ENCODE measurements at regions not wholly inside any gene's neighbourhood (a gene's known extent, or its start where the extent isn't known, plus 50 kb on each side); places are given as distances from the start of the nearest gene placed in this dataset.

- no peak for DNase-seq
These were observed 273.2 kb upstream of the MEF2C start for GRCh38 chr5:89156226-89156625.

DNA sequence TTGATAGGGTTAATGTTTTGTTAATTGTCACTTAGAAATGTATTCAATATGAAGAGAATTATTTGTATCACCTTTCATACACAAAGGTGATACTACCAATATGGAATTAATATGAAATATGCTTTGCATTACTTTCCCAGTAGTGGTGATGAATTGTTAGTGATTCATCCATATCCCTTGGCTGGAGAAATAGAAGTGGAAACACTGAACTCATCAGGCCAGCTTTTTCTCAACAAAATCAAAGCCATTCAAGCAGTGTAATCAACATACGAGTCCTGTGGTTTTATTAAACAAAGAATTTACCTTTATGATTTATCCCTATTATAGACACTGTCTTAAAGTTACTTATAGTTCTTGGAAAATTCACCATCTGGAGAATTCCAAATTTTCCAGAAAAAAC, 264.0 kb upstream of the MEF2C start:
- DNase-seq: no peak

DNA sequence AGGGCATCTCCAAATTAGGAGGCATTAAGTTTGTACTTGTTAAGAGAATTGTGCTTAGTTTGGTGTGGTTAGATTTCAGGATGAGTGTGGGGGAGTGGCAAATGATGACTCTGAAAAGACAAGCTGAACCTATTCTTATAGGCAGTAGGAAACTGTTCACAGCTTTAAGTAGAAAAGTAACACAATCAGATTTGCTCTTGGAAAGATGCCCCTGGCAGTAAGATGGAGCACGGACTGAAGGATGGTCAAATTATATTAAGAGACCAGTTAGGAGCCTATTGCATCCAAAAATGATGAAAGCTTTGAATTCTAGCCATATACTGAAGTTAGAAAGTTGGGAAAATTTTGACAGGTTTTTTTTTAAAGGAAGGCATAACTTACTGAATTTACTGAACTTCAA, 254.2 kb upstream of the MEF2C start:
- DNase-seq: no peak

DNA sequence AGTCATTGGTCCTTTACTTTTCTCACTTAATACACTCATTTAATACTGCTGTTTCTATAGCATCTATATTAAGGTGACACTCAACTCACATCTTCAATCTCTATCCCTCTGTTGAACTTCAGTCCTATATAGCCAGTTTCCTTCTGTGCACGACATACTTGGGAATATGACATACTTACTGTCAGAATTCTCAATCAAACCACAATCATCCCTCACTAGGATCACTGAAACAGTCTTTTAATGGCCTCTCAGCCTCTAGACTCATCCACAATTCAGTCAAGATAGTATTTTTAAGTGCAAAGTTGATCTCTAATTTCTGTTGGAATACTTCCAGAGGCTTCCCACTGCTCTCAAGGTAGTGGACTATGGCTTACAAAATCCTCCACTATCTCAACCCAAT, 251.0 kb upstream of the MEF2C start:
- no peak for DNase-seq

DNA sequence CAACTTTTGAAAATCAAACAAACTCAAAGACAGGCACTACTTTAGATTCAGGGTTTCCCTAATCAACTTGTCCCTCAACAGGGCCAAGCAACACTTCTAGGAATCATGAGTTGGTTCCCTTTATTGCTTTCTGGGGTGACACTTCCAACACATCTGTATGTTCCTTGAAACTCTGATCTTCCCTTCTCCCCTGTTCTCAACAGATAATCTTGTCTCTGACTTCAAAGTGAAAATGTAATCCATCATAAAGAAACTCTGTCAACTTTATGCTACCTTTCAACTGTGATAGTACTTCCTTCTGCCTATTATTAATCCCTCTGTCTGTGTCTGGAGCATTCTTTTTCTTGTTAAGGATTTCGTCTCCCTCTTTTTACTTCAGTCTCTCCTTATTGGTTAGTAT, 250.1 kb upstream of the MEF2C start:
- no peak for DNase-seq

GRCh38 chr5:89130851-89131250, 247.9 kb upstream of the MEF2C start:
- DNase-seq: no peak

DNA sequence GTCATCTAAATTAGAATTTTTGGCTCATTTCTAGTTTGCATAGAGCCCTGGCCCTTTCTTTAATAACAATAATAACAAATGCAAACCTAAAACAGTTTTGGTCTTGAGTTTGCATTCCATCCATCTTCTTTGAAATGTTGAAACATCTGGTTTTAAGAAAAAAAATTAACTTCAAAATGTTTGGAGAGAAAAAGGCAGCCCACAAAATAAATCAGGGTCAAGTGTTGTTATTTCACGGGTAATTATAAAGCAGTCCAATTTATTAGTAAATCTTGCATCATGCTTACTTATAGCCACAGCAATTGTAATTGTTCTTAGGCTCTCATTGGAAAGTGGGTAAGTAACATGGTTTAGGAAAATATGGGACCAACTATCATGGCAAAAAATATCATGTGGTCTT, 247.0 kb upstream of the MEF2C start:
- DNase-seq: no peak

DNA sequence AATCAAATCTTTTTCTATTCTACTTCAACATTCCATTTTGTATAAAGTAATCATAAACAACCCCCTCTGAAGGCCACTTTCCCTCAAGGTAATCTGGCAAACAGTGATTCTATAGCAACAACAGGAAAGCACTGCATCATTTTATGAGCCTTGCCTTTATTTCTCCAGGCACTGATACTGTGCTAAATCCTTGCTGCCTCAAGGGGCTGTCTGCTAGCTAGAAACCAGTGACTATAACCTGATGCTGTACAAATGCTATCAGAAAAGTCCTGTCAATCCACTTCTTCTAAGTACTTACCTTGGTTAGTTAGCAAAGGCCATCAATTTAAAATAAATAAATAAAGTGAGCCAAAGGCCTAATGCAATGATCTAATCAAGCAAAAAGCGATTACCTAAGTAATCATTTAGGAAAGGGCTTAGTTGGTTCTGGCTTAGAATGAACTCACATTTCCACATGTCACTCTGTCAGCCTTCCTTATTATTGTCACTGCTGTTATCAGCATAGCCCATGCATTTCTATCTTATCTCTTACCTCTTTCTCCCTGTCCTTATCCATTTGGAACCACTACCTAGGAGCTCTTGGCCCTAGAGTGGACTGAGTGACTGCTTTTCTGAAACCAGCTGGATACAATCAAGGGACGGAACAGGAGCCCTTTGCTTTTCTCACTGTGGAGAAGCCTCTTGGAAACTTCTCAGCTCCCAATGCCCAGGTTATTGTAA, 246.1 kb upstream of the MEF2C start:
- no peak for DNase-seq

GRCh38 chr5:89128092-89128491, 245.1 kb upstream of the MEF2C start:
- no peak for DNase-seq

- DNase-seq: no peak
These were observed 244.2 kb upstream of the MEF2C start for GRCh38 chr5:89127191-89127590.

- DNase-seq: no peak
These were observed 242.4 kb upstream of the MEF2C start for GRCh38 chr5:89125372-89125771.

DNA sequence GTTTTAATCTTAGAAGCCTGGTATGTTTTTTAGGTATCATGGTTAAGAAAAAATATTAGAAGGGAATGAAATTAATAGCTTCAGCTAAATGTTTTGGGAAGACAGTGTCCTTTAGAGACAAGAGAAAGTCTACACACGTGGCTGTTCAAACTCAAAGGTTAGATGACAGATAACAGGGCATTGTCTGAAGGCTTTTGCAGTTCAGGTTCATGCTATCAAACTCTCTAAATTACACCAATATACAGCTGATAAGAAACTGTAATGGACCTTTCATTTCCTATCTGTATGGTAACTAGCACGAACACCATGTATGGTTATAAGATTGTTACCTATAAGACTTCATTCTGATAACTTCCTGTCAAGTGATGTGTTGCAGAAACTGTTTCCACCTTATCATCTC, 240.6 kb upstream of the MEF2C start:
- DNase-seq: no peak

DNA sequence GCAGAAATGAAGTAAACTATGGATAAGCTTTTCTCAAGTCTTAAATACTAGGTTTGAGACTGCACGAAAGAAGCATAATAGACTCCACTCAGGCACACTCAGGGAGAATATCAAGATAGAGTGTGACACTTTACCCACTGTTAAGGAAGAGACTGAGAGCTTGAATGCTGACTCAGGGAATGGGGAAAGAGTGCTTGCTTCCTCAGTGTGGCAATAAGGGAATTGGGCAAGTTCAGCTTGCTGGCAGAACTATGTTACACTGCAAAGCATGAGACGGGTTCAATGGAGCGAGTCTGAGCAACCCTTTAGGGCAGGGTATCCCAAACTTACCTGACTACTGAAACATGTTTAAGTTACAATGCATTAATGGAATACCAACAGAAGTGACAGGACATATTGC, 237.7 kb upstream of the MEF2C start:
- DNase-seq: no peak

GRCh38 chr5:89117124-89117644, 234.2 kb upstream of the MEF2C start:
- DNase-seq: no peak

GRCh38 chr5:89110916-89111646, 228.1 kb upstream of the MEF2C start:
- no peak for DNase-seq

DNA sequence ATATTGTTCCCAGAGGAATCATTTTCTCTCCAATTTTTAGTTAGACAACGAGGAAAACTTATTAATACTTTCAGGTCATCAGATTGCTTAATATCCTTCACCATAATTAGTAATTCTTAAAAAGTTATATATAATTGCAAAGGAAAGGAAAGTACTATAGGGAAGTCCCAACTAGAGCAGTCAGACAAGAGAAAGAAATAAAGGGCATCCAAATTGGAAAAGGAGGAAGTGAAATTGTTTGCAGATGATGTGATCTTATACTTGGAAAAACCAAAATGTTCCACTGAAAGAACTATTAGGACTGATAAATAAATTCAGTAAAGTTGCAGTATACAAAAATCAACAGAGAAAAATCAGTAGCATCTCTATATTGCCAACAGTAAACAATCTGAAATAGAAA, 223.5 kb upstream of the MEF2C start:
- DNase-seq: no peak

GRCh38 chr5:89105836-89106235, 222.9 kb upstream of the MEF2C start:
- DNase-seq: no peak

- DNase-seq: no peak
These were observed 222.2 kb upstream of the MEF2C start for GRCh38 chr5:89105171-89105695.

GRCh38 chr5:89098199-89098756, 215.3 kb upstream of the MEF2C start:
- no peak for DNase-seq

GRCh38 chr5:89097103-89097502, 214.1 kb upstream of the MEF2C start:
- DNase-seq: no peak

DNA sequence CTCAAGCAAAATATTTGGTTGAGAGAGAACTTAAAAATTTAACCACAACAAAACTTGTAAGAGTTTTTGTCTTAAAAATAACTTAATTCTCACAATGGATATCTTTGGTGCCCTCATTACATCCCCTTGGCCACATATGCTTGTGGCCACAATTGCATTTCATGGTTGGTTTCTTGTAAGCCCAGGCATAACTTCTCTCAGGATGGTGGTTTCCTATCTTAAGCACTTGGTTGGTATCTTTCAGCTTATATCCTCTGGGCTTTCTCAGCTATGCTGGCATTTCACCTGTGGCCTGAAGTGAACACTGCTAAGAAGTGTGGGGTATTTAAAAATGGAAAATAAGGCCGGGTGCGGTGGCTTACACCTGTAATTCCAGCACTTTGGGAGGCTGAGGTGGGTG, 212.4 kb upstream of the MEF2C start:
- no peak for DNase-seq

- no peak for DNase-seq
These were observed 207.1 kb upstream of the MEF2C start for GRCh38 chr5:89090037-89090436.

DNA sequence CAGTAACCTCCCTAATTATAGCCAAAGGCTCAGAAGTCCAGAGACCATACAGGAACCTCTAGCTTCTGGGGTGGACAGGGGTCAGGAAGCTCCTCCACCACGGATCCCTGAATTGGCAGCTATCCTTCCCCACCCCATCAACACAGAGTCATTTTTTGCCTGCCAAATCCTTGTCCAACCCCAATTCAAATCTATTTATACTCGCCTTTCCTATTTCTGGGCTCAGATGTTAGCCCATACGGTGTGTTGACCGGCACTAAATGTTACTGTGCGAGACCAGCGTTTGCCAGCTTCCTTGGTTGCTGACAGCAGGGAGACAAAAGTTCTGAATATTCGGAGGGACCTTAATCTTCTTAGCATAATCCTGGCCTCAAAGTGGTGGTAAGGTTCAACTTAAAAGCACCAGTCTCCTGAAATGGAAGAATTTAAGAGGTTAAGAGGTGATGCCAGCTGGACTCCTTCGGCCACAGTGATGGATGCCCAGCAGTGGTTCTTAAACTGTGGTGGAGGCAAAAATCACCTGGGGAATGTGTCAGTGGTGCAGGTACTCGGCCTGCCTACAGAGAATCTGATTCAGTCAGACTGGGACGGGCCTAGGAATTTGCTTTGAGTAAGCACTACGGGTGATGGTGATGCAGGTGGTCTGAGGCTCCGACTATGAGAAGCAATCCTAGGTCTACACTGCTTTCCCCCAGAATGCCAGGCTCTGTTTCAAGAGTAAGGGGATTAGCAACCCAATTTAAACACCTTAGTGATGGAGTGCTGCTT, 204.8 kb upstream of the MEF2C start:
- DNase-seq: no peak

All from DMS79 treated with DMSO at 0.1 percent for 48 hours (cell line).